Hypothalamus (tissue), 51 donors: ENCODE measurements at regions not wholly inside any gene's neighbourhood (a gene's known extent, or its start where the extent isn't known, plus 50 kb on each side); places are given as distances from the start of the nearest gene placed in this dataset.

Source experiments
- DNase-seq, 51 donors: peaks; one replicate each; lab custom pipeline; 2025; lab: John Stamatoyannopoulos, UW

GRCh38 chr3:96705895-96706294 is 108.5 kb upstream of the EPHA6 start:
- no peak for DNase-seq

DNA sequence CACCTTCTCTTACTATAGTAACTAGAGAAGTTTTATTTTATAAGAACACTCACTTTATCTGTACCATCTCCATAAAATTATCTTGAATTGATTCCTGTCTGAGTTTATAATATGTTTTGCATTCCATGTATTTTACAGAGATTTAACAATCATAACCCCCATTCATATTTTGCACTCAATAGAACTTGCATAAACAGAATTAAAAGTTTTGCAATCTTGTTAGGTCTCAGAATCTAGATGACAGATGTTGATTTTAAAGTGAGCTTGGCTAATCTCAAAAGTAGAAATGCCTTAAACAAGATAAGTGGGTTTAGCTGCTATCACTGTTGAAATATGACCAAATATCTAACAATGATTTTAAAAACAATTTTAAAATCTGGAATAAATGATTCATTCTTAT is 107.9 kb upstream of the EPHA6 start:
- DNase-seq = no peak

- DNase-seq = no peak
These were observed 102.6 kb upstream of the EPHA6 start for GRCh38 chr3:96711816-96712215.

GRCh38 chr3:96712792-96713191 is 101.6 kb upstream of the EPHA6 start:
- DNase-seq = no peak

DNA sequence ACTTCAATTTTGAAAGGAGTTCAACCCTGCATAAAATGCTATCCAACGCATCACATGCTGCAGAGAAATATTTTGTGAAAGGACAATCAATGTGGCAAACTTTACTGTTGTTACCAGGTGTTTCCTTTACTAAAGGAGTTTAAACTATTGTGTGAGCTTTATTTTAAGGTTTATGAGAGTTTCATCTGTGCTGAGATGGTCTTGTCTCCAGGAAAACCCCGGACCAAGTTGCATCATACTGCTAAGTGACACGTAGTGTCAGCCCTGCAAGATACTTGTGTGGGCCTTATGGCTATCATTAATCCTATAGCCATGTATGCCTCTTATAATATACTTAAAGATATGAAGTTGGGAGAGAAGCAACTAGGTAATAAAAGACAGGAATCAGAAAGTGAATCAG is 94.5 kb upstream of the EPHA6 start:
- no peak for DNase-seq

DNA sequence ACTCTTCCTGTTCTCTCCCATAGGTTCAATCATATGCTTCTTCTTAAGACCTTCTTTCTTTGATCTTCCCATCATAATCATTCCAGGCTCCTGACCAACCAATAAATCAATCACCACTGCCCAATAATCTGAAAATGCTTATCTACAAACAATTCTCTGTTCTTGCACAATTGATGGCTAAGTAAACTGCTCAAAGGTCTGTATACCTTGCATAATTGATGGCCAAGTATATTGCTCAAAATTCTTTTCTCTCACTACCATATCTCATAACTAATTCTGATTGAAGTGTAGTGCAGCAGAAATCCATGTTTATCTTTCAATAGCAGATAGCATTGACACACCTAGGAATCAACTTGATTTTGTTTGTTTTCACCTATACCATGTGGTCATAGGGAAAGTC is 83.4 kb upstream of the EPHA6 start:
- DNase-seq = no peak

- no peak for DNase-seq
These were observed 80.0 kb upstream of the EPHA6 start for GRCh38 chr3:96734273-96735009.

- DNase-seq = no peak
These were observed 66.3 kb upstream of the EPHA6 start for GRCh38 chr3:96748139-96748538.

- DNase-seq = no peak
These were observed 64.2 kb upstream of the EPHA6 start for GRCh38 chr3:96750094-96750767.

- no peak for DNase-seq
These were observed 61.3 kb upstream of the EPHA6 start for GRCh38 chr3:96753124-96753523.

- DNase-seq = no peak
These were observed 60.3 kb upstream of the EPHA6 start for GRCh38 chr3:96754128-96754527.

- DNase-seq = no peak
These were observed 58.9 kb upstream of the EPHA6 start for GRCh38 chr3:96755519-96755918.

DNA sequence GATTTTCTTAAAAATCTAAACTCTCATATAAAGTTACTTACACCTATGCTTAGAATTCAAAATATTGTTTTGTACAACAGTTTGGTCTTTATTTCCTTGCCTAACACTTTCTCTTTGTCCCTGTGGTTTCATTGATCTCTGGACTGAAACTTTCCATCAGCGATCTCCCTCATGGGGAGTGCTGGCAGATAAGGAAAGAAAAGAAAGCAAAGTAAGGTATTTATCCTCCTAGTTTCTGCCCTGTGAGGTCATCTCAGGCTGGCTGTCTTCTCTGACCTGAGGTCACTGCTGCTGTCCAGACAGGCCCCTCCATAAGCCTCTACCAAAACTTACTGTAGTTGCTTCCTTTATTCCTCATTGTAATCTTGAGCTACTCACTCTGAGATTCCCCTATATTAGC is 57.9 kb upstream of the EPHA6 start:
- DNase-seq = no peak

DNA sequence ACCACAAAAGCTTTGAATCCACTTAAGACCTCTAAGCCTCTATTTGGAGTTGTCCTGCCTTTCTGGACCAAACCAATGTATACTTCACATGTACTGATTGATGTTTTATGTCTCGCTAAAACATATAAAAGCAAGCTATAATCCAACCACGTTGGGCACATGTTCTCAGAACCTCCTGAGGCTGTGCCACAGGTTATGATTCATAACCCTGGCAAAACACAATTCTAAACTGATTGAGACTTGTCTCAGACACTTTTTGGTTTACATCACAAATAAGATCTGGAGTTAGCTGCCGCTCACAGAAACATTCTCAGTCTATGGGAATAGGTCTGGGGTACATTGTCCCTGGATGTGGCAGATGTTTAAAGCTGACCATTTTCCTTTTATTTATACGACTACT is 53.4 kb upstream of the EPHA6 start:
- no peak for DNase-seq
